T-cell (primary cell): ENCODE measurements at regions not wholly inside any gene's neighbourhood (a gene's known extent, or its start where the extent isn't known, plus 50 kb on each side); places are given as distances from the start of the nearest gene placed in this dataset.

Experiments
- ATAC-seq, 4 experiments: fragments of 200-7000 bp in 3 of 4; fragments of 150-1000 bp in 1 of 4; cut with Tn5 transposase; replicated peaks in 1 of 4; 1 replicate in 3 of 4; 2 replicates in 1 of 4; pipeline ENCODE4 v1.10.0; 2021; ENCODE audit warnings: moderate library complexity in 3 of 4, mild to moderate bottlenecking in 2 of 4, moderate number of reproducible peaks in 1 of 4
- CTCF ChIA-PET, 2 donors: fragments of 300-600 bp; sonication (Branson Sonifier 250); formaldehyde crosslinking; loops; one replicate each; lab custom pipeline; 2022; ENCODE audit warnings: antibody characterized with exemption in 2 of 2; lab: Charles Lee
- POLR2A ChIA-PET, 2 donors: fragments of 300-600 bp; sonication (Branson Sonifier 250); formaldehyde crosslinking; loops; one replicate each; lab custom pipeline; 2022; ENCODE audit warnings: antibody characterized with exemption in 2 of 2; lab: Charles Lee
- DNase-seq, 35 experiments: peaks; one replicate each; pipeline versions ENCODE4 v3.0.0 to v3.0.0-alpha.2; 2013 to 2023
- H3K27ac ChIP-seq: one replicate; pipeline ENCODE4 v1.5.1; 2013; ENCODE audit warnings: low read length
- H3K27me3 ChIP-seq, 2 experiments: replicated peaks in 1 of 2; 1 replicate in 1 of 2; 2 replicates in 1 of 2; pipeline versions ENCODE4 v1.6.1 to v1.7.0; 2013; ENCODE audit warnings: low read length in 1 of 2, mixed read lengths in 1 of 2; ENCODE audit not compliant: control insufficient read depth in 2 of 2, insufficient read depth in 2 of 2; ENCODE audit errors: extremely low read depth in 1 of 2
- H3K36me3 ChIP-seq, 2 donors: 1 replicate in 1 of 2; 2 replicates in 1 of 2; pipeline versions ENCODE4 v1.6.1 to v1.7.0; 2013; ENCODE audit warnings: low read length in 1 of 2; ENCODE audit not compliant: control insufficient read depth in 2 of 2, insufficient read depth in 1 of 2; ENCODE audit errors: extremely low read depth in 1 of 2
- H3K4me1 ChIP-seq, 2 experiments: 1 replicate in 1 of 2; 2 replicates in 1 of 2; pipeline versions ENCODE4 v1.6.1 to v1.7.0; 2013; ENCODE audit warnings: low read length in 2 of 2, mixed read lengths in 1 of 2; ENCODE audit not compliant: insufficient read depth in 2 of 2, control insufficient read depth in 1 of 2; ENCODE audit errors: extremely low read depth in 1 of 2
- H3K4me3 ChIP-seq, 2 donors: 1 replicate in 1 of 2; 2 replicates in 1 of 2; pipeline versions ENCODE4 v1.5.1 to v1.7.0; 2013; ENCODE audit warnings: mild to moderate bottlenecking in 2 of 2, low read length in 1 of 2, moderate library complexity in 1 of 2; ENCODE audit not compliant: control insufficient read depth in 1 of 2; ENCODE audit errors: extremely low read depth in 1 of 2
- H3K9me3 ChIP-seq: 2 replicates; pipeline ENCODE4 v1.7.0; 2013
- H3K27ac Mint-ChIP-seq, 2 donors: one replicate each; pipeline ENCODE4 v1.8.0; 2020 to 2021; ENCODE audit warnings: mild to moderate bottlenecking in 2 of 2, mixed read lengths in 2 of 2
- H3K27me3 Mint-ChIP-seq, 2 donors: one replicate each; pipeline ENCODE4 v1.8.0; 2021 to 2022; ENCODE audit warnings: mixed read lengths in 2 of 2
- H3K36me3 Mint-ChIP-seq: one replicate; pipeline ENCODE4 v1.8.0; 2021; ENCODE audit warnings: mixed read lengths
- H3K4me1 Mint-ChIP-seq, 3 donors: one replicate each; pipeline ENCODE4 v1.8.0; 2020 to 2022; ENCODE audit warnings: mixed read lengths in 3 of 3, mild to moderate bottlenecking in 1 of 3
- H3K4me3 Mint-ChIP-seq, 3 donors: one replicate each; pipeline ENCODE4 v1.8.0; 2020 to 2022; ENCODE audit warnings: mild to moderate bottlenecking in 3 of 3, mixed read lengths in 3 of 3, moderate library complexity in 3 of 3
- H3K9me3 Mint-ChIP-seq, 3 donors: one replicate each; pipeline ENCODE4 v1.8.0; 2020 to 2022; ENCODE audit warnings: mixed read lengths in 3 of 3
- WGBS: methylation state at CpG from one replicate; pipeline ENCODE4 v1.1.5; 2013; ENCODE audit warnings: missing lambda C conversion rate; ENCODE audit not compliant: insufficient coverage; 5-methylcytosine and 5-hydroxymethylcytosine counted together

- POLR2A ChIA-PET, result no interaction called here
These were observed 599.1 kb upstream of the SOX11 start for GRCh38 chr2:5093056-5093455.

GRCh38 chr2:5093518-5093917, 598.7 kb upstream of the SOX11 start:
- ATAC-seq (no peak), DNase-seq (no peak)
- Histone ChIP-seq H3K36me3 (no peaks in the 10 kb centered on the region), H3K27ac (no peak overlapping the region), H3K4me3 (no peak overlapping the region), H3K4me1 (no peaks in the 10 kb centered on the region), H3K9me3 (no peaks in the 10 kb centered on the region), H3K27me3 (no peaks in the 10 kb centered on the region)
- Mint-ChIP-seq H3K27ac (no peak overlapping the region), H3K27me3 (no peaks in the 10 kb centered on the region), H3K9me3 (peaks cover 10 to 39% (median 12%) of the 10 kb centered on the region in 3 donors), H3K36me3 (no peaks in the 10 kb centered on the region), H3K4me1 (no peaks in the 10 kb centered on the region), H3K4me3 (no peak overlapping the region)
- ChIA-PET CTCF (no interaction called here), POLR2A (no interaction called here)
- 79% methylated on average over 5 of the region's 8 CpGs for WGBS

More at GRCh38 chr2:5093056-5093455, 599.1 kb upstream of the SOX11 start:
- CTCF ChIA-PET, result no interaction called here
- DNase-seq (no peak), ATAC-seq (no peak)
- H3K27me3 ChIP-seq, result no peaks in the 10 kb centered on the region
- H3K4me3 ChIP-seq, result no peak overlapping the region
- no peak overlapping the region for H3K4me3 Mint-ChIP-seq
- no peaks in the 10 kb centered on the region for H3K36me3 Mint-ChIP-seq
- no peaks in the 10 kb centered on the region for H3K4me1 Mint-ChIP-seq
- no peak overlapping the region for H3K27ac Mint-ChIP-seq
- H3K4me1 ChIP-seq, result no peaks in the 10 kb centered on the region
- no peaks in the 10 kb centered on the region for H3K27me3 Mint-ChIP-seq
- H3K9me3 ChIP-seq, result no peaks in the 10 kb centered on the region
- H3K27ac ChIP-seq, result no peak overlapping the region
- H3K36me3 ChIP-seq, result no peaks in the 10 kb centered on the region
- peaks cover 10 to 36% (median 12%) of the 10 kb centered on the region in 3 donors for H3K9me3 Mint-ChIP-seq

GRCh38 chr2:5094192-5094591, 598.0 kb upstream of the SOX11 start:
- ChIA-PET CTCF (no interaction called here), POLR2A (no interaction called here)
- H3K36me3 Mint-ChIP-seq, result no peaks in the 10 kb centered on the region
- Histone ChIP-seq H3K4me1 (no peaks in the 10 kb centered on the region), H3K4me3 (no peak overlapping the region), H3K27ac (no peak overlapping the region), H3K27me3 (no peaks in the 10 kb centered on the region), H3K36me3 (no peaks in the 10 kb centered on the region), H3K9me3 (no peaks in the 10 kb centered on the region)
- no peak overlapping the region for H3K27ac Mint-ChIP-seq
- no peaks in the 10 kb centered on the region for H3K27me3 Mint-ChIP-seq
- no peak overlapping the region for H3K4me3 Mint-ChIP-seq
- peaks cover 15 to 43% (median 17%) of the 10 kb centered on the region in 3 donors for H3K9me3 Mint-ChIP-seq
- WGBS, result no CpG with 5 or more reads among the region's 5 CpGs
- no peaks in the 10 kb centered on the region for H3K4me1 Mint-ChIP-seq
- no peak for DNase-seq
- no peak for ATAC-seq

DNA sequence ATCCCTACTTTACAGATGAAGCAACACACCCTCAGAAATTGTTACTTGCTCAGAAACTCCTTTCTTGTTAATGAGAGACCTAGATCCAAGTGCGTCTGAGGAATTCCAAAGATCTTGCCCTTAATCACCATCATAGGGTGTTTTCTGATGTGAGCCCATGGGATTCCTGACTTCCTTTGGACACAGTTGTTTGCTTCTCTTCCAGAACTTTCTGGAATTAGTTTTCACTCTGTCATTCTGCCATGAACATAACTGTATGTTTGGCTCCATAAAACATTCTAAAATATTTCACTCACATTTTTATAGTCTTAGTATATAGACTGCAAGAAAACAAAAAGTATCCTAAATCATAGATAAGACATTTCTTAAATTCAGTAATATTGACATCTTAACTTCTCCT, 593.9 kb upstream of the SOX11 start:
- POLR2A ChIA-PET, result no interaction called here
- no peaks in the 10 kb centered on the region for H3K9me3 ChIP-seq
- no peaks in the 10 kb centered on the region for H3K4me1 Mint-ChIP-seq
- H3K36me3 Mint-ChIP-seq, result no peaks in the 10 kb centered on the region
- DNase-seq (no peak), ATAC-seq (no peak)
- no peak overlapping the region for H3K27ac ChIP-seq
- no peaks in the 10 kb centered on the region for H3K36me3 ChIP-seq
- H3K27me3 Mint-ChIP-seq, result no peaks in the 10 kb centered on the region
- CTCF ChIA-PET, result no interaction called here
- no CpG with 5 or more reads among the region's 1 CpG for WGBS
- no peaks in the 10 kb centered on the region for H3K27me3 ChIP-seq
- H3K4me3 Mint-ChIP-seq, result no peak overlapping the region
- peaks cover 14 to 44% (median 25%) of the 10 kb centered on the region in 3 donors for H3K9me3 Mint-ChIP-seq
- H3K4me3 ChIP-seq, result no peak overlapping the region
- no peak overlapping the region for H3K27ac Mint-ChIP-seq
- no peaks in the 10 kb centered on the region for H3K4me1 ChIP-seq

GRCh38 chr2:5102823-5103222, 589.4 kb upstream of the SOX11 start:
- no peak overlapping the region for H3K4me3 ChIP-seq
- ATAC-seq, result no peak
- ChIA-PET POLR2A (interaction anchor here in 1 of 2 donors (0.6 kb wide), 1 partner anchor 21 kb away, joined by 3 read pairs; no protein-coding TSS in a partner anchor), CTCF (no interaction called here)
- H3K9me3 ChIP-seq, result no peaks in the 10 kb centered on the region
- no peaks in the 10 kb centered on the region for H3K27me3 ChIP-seq
- no peak overlapping the region for H3K27ac ChIP-seq
- no peak for DNase-seq
- no peak overlapping the region for H3K4me3 Mint-ChIP-seq
- H3K36me3 Mint-ChIP-seq, result no peaks in the 10 kb centered on the region
- H3K36me3 ChIP-seq, result no peaks in the 10 kb centered on the region
- H3K4me1 ChIP-seq, result no peaks in the 10 kb centered on the region
- WGBS, result no CpG with 5 or more reads among the region's 2 CpGs
- peaks cover 12 to 42% (median 29%) of the 10 kb centered on the region in 3 donors for H3K9me3 Mint-ChIP-seq
- H3K27ac Mint-ChIP-seq, result no peak overlapping the region
- H3K4me1 Mint-ChIP-seq, result no peaks in the 10 kb centered on the region
- H3K27me3 Mint-ChIP-seq, result no peaks in the 10 kb centered on the region

GRCh38 chr2:5111581-5111980, 580.6 kb upstream of the SOX11 start:
- CTCF ChIA-PET, result no interaction called here
- no peaks in the 10 kb centered on the region for H3K36me3 Mint-ChIP-seq
- no peaks in the 10 kb centered on the region for H3K4me1 Mint-ChIP-seq
- ATAC-seq (no peak), DNase-seq (no peak)
- Histone ChIP-seq H3K27me3 (no peaks in the 10 kb centered on the region), H3K36me3 (no peaks in the 10 kb centered on the region), H3K4me1 (no peaks in the 10 kb centered on the region), H3K9me3 (no peaks in the 10 kb centered on the region), H3K27ac (no peak overlapping the region), H3K4me3 (no peak overlapping the region)
- POLR2A ChIA-PET, result no interaction called here
- H3K4me3 Mint-ChIP-seq, result no peak overlapping the region
- H3K9me3 Mint-ChIP-seq, result peaks cover 17 to 46% (median 35%) of the 10 kb centered on the region in 3 donors
- H3K27ac Mint-ChIP-seq, result no peak overlapping the region
- no peaks in the 10 kb centered on the region for H3K27me3 Mint-ChIP-seq

DNA sequence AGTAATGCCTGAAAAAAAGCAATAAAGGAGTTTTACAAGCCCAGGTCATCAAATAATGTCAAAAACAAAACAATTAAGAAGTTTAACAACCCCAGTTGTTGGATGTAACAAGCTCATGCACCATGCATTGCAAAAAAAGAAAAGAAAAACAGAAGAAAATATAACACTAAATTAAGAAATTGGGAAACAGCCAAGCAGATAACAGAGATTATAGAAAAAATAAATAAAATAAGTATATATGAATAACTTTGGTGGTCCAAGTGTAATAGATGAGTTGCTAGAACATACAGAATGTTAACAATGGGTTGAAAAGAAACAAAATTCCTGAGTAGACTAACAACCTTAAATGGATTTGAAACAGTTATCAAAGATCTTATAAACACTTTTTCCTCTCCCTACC, 573.1 kb upstream of the SOX11 start:
- ChIA-PET POLR2A (interaction anchor here in 1 of 2 donors (0.6 kb wide), 1 partner anchor 486 kb away, joined by 3 read pairs; no protein-coding TSS in a partner anchor), CTCF (no interaction called here)
- H3K9me3 ChIP-seq, result no peaks in the 10 kb centered on the region
- H3K4me1 ChIP-seq, result no peaks in the 10 kb centered on the region
- no peak overlapping the region for H3K4me3 ChIP-seq
- DNase-seq (no peak), ATAC-seq (no peak)
- no peaks in the 10 kb centered on the region for H3K36me3 Mint-ChIP-seq
- H3K27me3 ChIP-seq, result no peaks in the 10 kb centered on the region
- no peak overlapping the region for H3K27ac Mint-ChIP-seq
- H3K4me1 Mint-ChIP-seq, result no peaks in the 10 kb centered on the region
- no peak overlapping the region for H3K4me3 Mint-ChIP-seq
- peaks cover 13 to 32% (median 17%) of the 10 kb centered on the region in 3 donors for H3K9me3 Mint-ChIP-seq
- no peaks in the 10 kb centered on the region for H3K27me3 Mint-ChIP-seq
- H3K36me3 ChIP-seq, result no peaks in the 10 kb centered on the region
- H3K27ac ChIP-seq, result no peak overlapping the region
